ENCODE measurements at regions not wholly inside any gene's neighbourhood (a gene's known extent, or its start where the extent isn't known, plus 50 kb on each side); places are given as distances from the start of the nearest gene placed in this dataset.
A peak's percentile ranks its signal among the peaks of the same experiment; 100 is the strongest.

- TF ChIP-seq, protein P1, sequence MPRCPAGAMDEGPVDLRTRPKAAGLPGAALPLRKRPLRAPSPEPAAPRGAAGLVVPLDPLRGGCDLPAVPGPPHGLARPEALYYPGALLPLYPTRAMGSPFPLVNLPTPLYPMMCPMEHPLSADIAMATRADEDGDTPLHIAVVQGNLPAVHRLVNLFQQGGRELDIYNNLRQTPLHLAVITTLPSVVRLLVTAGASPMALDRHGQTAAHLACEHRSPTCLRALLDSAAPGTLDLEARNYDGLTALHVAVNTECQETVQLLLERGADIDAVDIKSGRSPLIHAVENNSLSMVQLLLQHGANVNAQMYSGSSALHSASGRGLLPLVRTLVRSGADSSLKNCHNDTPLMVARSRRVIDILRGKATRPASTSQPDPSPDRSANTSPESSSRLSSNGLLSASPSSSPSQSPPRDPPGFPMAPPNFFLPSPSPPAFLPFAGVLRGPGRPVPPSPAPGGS (IDR thresholded peaks at IDR 0.05; ENCODE audit: borderline replicate concordance, insufficient read depth, low read depth, low read length, poor library complexity, severe bottlenecking) = peak; percentile 62
- TF ChIP-seq DPF2 (IDR thresholded peaks at IDR 0.05) (peak; percentile 99), RFX5 (IDR thresholded peaks at IDR 0.05; ENCODE audit: low read depth, low read length) (peak; percentile 51; the same call in 1 of the 2 replicates), MEF2B (IDR thresholded peaks at IDR 0.05; ENCODE audit: partially characterized antibody, poor library complexity, severe bottlenecking) (peak; percentile 94), REST (IDR thresholded peaks at IDR 0.05; ENCODE audit: low read depth, low read length) (no peak), ATF3 (IDR thresholded peaks at IDR 0.05; ENCODE audit: borderline replicate concordance, extremely low read depth, low read depth, low read length) (no peak), NFXL1 (IDR thresholded peaks at IDR 0.05; ENCODE audit: borderline replicate concordance) (no peak), SUPT20H (IDR thresholded peaks at IDR 0.05; ENCODE audit: borderline replicate concordance, control insufficient read depth, low read depth, low read length) (no peak), IRF4 (IDR thresholded peaks at IDR 0.05; ENCODE audit: low read depth, low read length) (peak; percentile 98), HDAC2 (IDR thresholded peaks at IDR 0.05) (no peak), TBL1XR1 (IDR thresholded peaks at IDR 0.05; ENCODE audit: low read depth, low read length) (peak; percentile 92), ESRRA (IDR thresholded peaks at IDR 0.05; ENCODE audit: low read length) (no peak), ELK1 (IDR thresholded peaks at IDR 0.05; ENCODE audit: low read depth, low read length) (no peak), USF1 (IDR thresholded peaks at IDR 0.05; ENCODE audit: borderline replicate concordance, extremely low read length, insufficient read depth, low read depth, low read length) (no peak), LARP7 (IDR thresholded peaks at IDR 0.05) (no peak), SIN3A (IDR thresholded peaks at IDR 0.05; ENCODE audit: low read depth, low read length) (no peak), FOS (IDR thresholded peaks at IDR 0.05; ENCODE audit: borderline replicate concordance, extremely low read depth, insufficient read length) (no peak), JUNB (IDR thresholded peaks at IDR 0.05) (peak; percentile 60), SMAD1 (IDR thresholded peaks at IDR 0.05; ENCODE audit: low read depth, partially characterized antibody) (peak; percentile 96)
- TF ChIP-seq, protein P2, sequence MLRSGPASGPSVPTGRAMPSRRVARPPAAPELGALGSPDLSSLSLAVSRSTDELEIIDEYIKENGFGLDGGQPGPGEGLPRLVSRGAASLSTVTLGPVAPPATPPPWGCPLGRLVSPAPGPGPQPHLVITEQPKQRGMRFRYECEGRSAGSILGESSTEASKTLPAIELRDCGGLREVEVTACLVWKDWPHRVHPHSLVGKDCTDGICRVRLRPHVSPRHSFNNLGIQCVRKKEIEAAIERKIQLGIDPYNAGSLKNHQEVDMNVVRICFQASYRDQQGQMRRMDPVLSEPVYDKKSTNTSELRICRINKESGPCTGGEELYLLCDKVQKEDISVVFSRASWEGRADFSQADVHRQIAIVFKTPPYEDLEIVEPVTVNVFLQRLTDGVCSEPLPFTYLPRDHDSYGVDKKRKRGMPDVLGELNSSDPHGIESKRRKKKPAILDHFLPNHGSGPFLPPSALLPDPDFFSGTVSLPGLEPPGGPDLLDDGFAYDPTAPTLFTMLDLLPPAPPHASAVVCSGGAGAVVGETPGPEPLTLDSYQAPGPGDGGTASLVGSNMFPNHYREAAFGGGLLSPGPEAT (IDR thresholded peaks at IDR 0.05; ENCODE audit: low read depth) = peak; percentile 96
These were observed 114.1 kb downstream of the EMX2 start (continued) for GRCh38 chr10:117656385-117657367.

Measured in GM12878 (cell line).